ENCODE measurements at regions not wholly inside any gene's neighbourhood (a gene's known extent, or its start where the extent isn't known, plus 50 kb on each side); places are given as distances from the start of the nearest gene placed in this dataset.

GRCh38 chr15:69869291-69869690 lies 228.4 kb downstream of the TLE3 start:
- Histone ChIP-seq H3K4me1 (ENCODE audit: control insufficient read depth in 1 of 2, insufficient read depth in 2 of 2, low read depth in 1 of 2, low read length in 1 of 2) (no peaks in the 10 kb centered on the region; a peak in 1 of 4 replicates), H3K79me2 (ENCODE audit: insufficient read depth) (no peaks in the 10 kb centered on the region), H4K20me1 (ENCODE audit: insufficient read depth) (no peaks in the 10 kb centered on the region), H3K9me3 (0 out of 2 replicates have a peak, but pooled peaks cover 5% of the 10 kb centered on the region), H3K27ac (ENCODE audit: low read depth in 2 of 2, low read length in 1 of 2) (no peak overlapping the region), H3K27me3 (ENCODE audit: insufficient read depth) (no peaks in the 10 kb centered on the region), H2AFZ (ENCODE audit: low read depth) (no peak overlapping the region), H3K4me2 (no peak overlapping the region), H3K9ac (no peak overlapping the region), H3K36me3 (replicated peaks in 1 of 2; ENCODE audit: control insufficient read depth in 1 of 2, insufficient read depth in 2 of 2, low read length in 1 of 2) (no peaks in the 10 kb centered on the region), H3K4me3 (ENCODE audit: low read depth in 2 of 2, low read length in 1 of 2) (no peak overlapping the region), H3K9me2 (no peaks in the 10 kb centered on the region), H3F3A (replicated peaks; ENCODE audit: insufficient read depth) (no peaks in the 10 kb centered on the region)
- ChIA-PET POLR2A (no interaction called here), CTCF (no interaction called here)
- no peak for TF ChIP-seq RFX5 (IDR thresholded peaks at IDR 0.05; ENCODE audit: low read length)
- no peak for TF ChIP-seq MEF2A (IDR thresholded peaks at IDR 0.05; ENCODE audit: borderline replicate concordance, low read depth)
- TF ChIP-seq SIN3A (IDR thresholded peaks at IDR 0.05; ENCODE audit: borderline replicate concordance, low read depth, low read length), result no peak
- TF ChIP-seq ELF1 (IDR thresholded peaks at IDR 0.05), result no peak
- TF ChIP-seq CTCF (IDR thresholded peaks at IDR 0.05), result no peak
- TF ChIP-seq TEAD4 (IDR thresholded peaks at IDR 0.05; ENCODE audit: borderline replicate concordance, insufficient read depth), result no peak
- TF ChIP-seq REST (IDR thresholded peaks at IDR 0.05; ENCODE audit: low read depth, low read length), result no peak
- TF ChIP-seq TAF1 (IDR thresholded peaks at IDR 0.05; ENCODE audit: borderline replicate concordance, low read depth, low read length), result no peak
- no peak for DNase-seq
- 39% methylated on average over 2 of the region's 2 CpGs for WGBS (ENCODE audit: low lambda C conversion rate)

GRCh38 chr15:69869881-69870505 lies 227.7 kb downstream of the TLE3 start:
- WGBS (ENCODE audit: low lambda C conversion rate), result 78% methylated on average over 9 of the region's 9 CpGs
- Histone ChIP-seq H3K27me3 (ENCODE audit: insufficient read depth) (no peaks in the 10 kb centered on the region), H3K4me1 (ENCODE audit: control insufficient read depth in 1 of 2, insufficient read depth in 2 of 2, low read depth in 1 of 2, low read length in 1 of 2) (no peaks in the 10 kb centered on the region; a peak in 1 of 4 replicates), H3F3A (replicated peaks; ENCODE audit: insufficient read depth) (no peaks in the 10 kb centered on the region), H3K4me3 (ENCODE audit: low read depth in 2 of 2, low read length in 1 of 2) (no peak overlapping the region), H2AFZ (ENCODE audit: low read depth) (no peak overlapping the region), H3K27ac (ENCODE audit: low read depth in 2 of 2, low read length in 1 of 2) (no peak overlapping the region), H4K20me1 (ENCODE audit: insufficient read depth) (no peaks in the 10 kb centered on the region), H3K9me2 (no peaks in the 10 kb centered on the region), H3K36me3 (replicated peaks in 1 of 2; ENCODE audit: control insufficient read depth in 1 of 2, insufficient read depth in 2 of 2, low read length in 1 of 2) (no peaks in the 10 kb centered on the region), H3K9ac (no peak overlapping the region), H3K9me3 (0 out of 2 replicates have a peak, but pooled peaks cover 5% of the 10 kb centered on the region), H3K4me2 (no peak overlapping the region), H3K79me2 (ENCODE audit: insufficient read depth) (no peaks in the 10 kb centered on the region)
- TF ChIP-seq ZBTB33 (IDR thresholded peaks at IDR 0.05; ENCODE audit: borderline replicate concordance, low read depth), result no peak
- CTCF ChIA-PET, result no interaction called here
- no peak for DNase-seq
- POLR2A ChIA-PET, result no interaction called here

Data from SK-N-SH (cell line).